ENCODE measurements at regions not wholly inside any gene's neighbourhood (a gene's known extent, or its start where the extent isn't known, plus 50 kb on each side); places are given as distances from the start of the nearest gene placed in this dataset.

- TF ChIP-seq FOXM1 (IDR thresholded peaks at IDR 0.05; ENCODE audit: borderline replicate concordance) (no peak), ARNT (IDR thresholded peaks at IDR 0.05) (no peak), SP1 (IDR thresholded peaks at IDR 0.05) (no peak), SUZ12 (IDR thresholded peaks at IDR 0.05) (no peak), PKNOX1 (IDR thresholded peaks at IDR 0.05) (no peak), NFRKB (IDR thresholded peaks at IDR 0.05) (no peak), ELF4 (IDR thresholded peaks at IDR 0.05) (no peak), ZNF384 (IDR thresholded peaks at IDR 0.05) (no peak), L3MBTL2 (conservative IDR thresholded peaks at IDR 0.05) (no peak), BHLHE40 (IDR thresholded peaks at IDR 0.05; ENCODE audit: borderline replicate concordance) (no peak)
Observed at GRCh38 chr3:95565502-95565901, 1248.9 kb upstream of the EPHA6 start.
